Uterus (tissue), 2 donors: ENCODE measurements at regions not wholly inside any gene's neighbourhood (a gene's known extent, or its start where the extent isn't known, plus 50 kb on each side); places are given as distances from the start of the nearest gene placed in this dataset.

ENCODE experiments used
- POLR2A ChIP-seq, 2 donors: fragments of 450-650 bp; IDR thresholded peaks; one replicate each; pipeline ENCODE4 v1.6.1; 2016; ENCODE audit warnings: antibody characterized with exemption in 2 of 2, mild to moderate bottlenecking in 1 of 2, moderate library complexity in 1 of 2
- TF ChIP-seq, protein P1 (sequence below), 4 experiments: fragments of 200-600 bp in 2 of 4; fragments of 450-650 bp in 2 of 4; sonication (generic) in 2 of 4; IDR thresholded peaks; one replicate each; pipeline ENCODE4 v1.5.1; 2016 to 2019; ENCODE audit warnings: antibody characterized with exemption in 4 of 4, mild to moderate bottlenecking in 2 of 4, moderate library complexity in 1 of 4

GRCh38 chr6:110547266-110547964 is 71.0 kb upstream of the SLC22A16 start:
- no peak for TF ChIP-seq POLR2A (IDR thresholded peaks at IDR 0.05)
- TF ChIP-seq, protein P1, sequence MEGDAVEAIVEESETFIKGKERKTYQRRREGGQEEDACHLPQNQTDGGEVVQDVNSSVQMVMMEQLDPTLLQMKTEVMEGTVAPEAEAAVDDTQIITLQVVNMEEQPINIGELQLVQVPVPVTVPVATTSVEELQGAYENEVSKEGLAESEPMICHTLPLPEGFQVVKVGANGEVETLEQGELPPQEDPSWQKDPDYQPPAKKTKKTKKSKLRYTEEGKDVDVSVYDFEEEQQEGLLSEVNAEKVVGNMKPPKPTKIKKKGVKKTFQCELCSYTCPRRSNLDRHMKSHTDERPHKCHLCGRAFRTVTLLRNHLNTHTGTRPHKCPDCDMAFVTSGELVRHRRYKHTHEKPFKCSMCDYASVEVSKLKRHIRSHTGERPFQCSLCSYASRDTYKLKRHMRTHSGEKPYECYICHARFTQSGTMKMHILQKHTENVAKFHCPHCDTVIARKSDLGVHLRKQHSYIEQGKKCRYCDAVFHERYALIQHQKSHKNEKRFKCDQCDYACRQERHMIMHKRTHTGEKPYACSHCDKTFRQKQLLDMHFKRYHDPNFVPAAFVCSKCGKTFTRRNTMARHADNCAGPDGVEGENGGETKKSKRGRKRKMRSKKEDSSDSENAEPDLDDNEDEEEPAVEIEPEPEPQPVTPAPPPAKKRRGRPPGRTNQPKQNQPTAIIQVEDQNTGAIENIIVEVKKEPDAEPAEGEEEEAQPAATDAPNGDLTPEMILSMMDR (IDR thresholded peaks at IDR 0.05): no peak
